OCI-LY7 (cell line): ENCODE measurements at regions not wholly inside any gene's neighbourhood (a gene's known extent, or its start where the extent isn't known, plus 50 kb on each side); places are given as distances from the start of the nearest gene placed in this dataset.

Experiments used
- BruUV-seq: library from RNA; stranded (reverse); fragments of 400-500 nt; replicated peaks from 2 replicates; lab custom pipeline; 2021; lab: Mats Ljungman, UMichigan
- CTCF ChIA-PET: fragments of 300-600 bp; sonication (Branson Sonifier 250); formaldehyde crosslinking; loops from one replicate; lab custom pipeline; 2022; ENCODE audit warnings: antibody characterized with exemption; ENCODE audit not compliant: unreplicated experiment; lab: Charles Lee
- POLR2A ChIA-PET: fragments of 300-600 bp; sonication (Branson Sonifier 250); formaldehyde crosslinking; loops from one replicate; lab custom pipeline; 2022; ENCODE audit warnings: antibody characterized with exemption; lab: Charles Lee
- DNase-seq: peaks from one replicate; pipeline ENCODE4 v3.0.0-alpha.2; 2015; ENCODE audit warnings: low spot score
- H2AFZ ChIP-seq: fragments of 200-600 bp; sonication (generic), shearing (Covaris generic); 2 replicates; pipeline ENCODE4 v1.6.1; 2014; ENCODE audit warnings: mild to moderate bottlenecking, antibody characterized with exemption, low read length, moderate library complexity
- H3K27ac ChIP-seq: fragments of 200-600 bp; sonication (generic); 2 replicates; pipeline ENCODE4 v1.5.1; 2014; ENCODE audit warnings: mixed run types, low read depth, mild to moderate bottlenecking, moderate library complexity, low read length, inconsistent platforms; ENCODE audit not compliant: poor library complexity, severe bottlenecking
- H3K36me3 ChIP-seq: fragments of 200-600 bp; sonication (generic); 2 replicates; pipeline ENCODE4 v1.6.1; 2014; ENCODE audit warnings: mild to moderate bottlenecking, antibody characterized with exemption, low read length, moderate library complexity, mixed read lengths; ENCODE audit not compliant: insufficient read depth
- H3K4me1 ChIP-seq: fragments of 200-600 bp; sonication (generic); 2 replicates; pipeline ENCODE4 v1.5.1; 2014; ENCODE audit warnings: mild to moderate bottlenecking, low read length; ENCODE audit not compliant: insufficient read depth, poor library complexity, severe bottlenecking
- H3K4me2 ChIP-seq: fragments of 200-600 bp; sonication (generic); 2 replicates; pipeline ENCODE4 v1.6.1; 2014; ENCODE audit warnings: mild to moderate bottlenecking, low read length
- H3K4me3 ChIP-seq: fragments of 200-600 bp; sonication (generic); 2 replicates; pipeline ENCODE4 v1.5.1; 2014; ENCODE audit warnings: mild to moderate bottlenecking, low read depth, low read length; ENCODE audit not compliant: poor library complexity, severe bottlenecking
- H3K79me2 ChIP-seq: fragments of 200-600 bp; sonication (generic); 2 replicates; pipeline ENCODE4 v1.6.1; 2016; ENCODE audit warnings: low read depth, mild to moderate bottlenecking, low read length, moderate library complexity, mixed read lengths; ENCODE audit not compliant: insufficient read depth
- H3K9me2 ChIP-seq: fragments of 200-600 bp; sonication (generic); 2 replicates; pipeline ENCODE4 v1.6.1; 2016; ENCODE audit warnings: mild to moderate bottlenecking, low read length, mixed read lengths; ENCODE audit not compliant: insufficient read depth
- H3K9me3 ChIP-seq: fragments of 200-600 bp; sonication (generic); 2 replicates; pipeline ENCODE4 v1.6.1; 2014; ENCODE audit warnings: mild to moderate bottlenecking, mixed run types, low read length, mixed read lengths
- H4K20me1 ChIP-seq: fragments of 200-600 bp; sonication (generic); 2 replicates; pipeline ENCODE4 v1.6.1; 2014; ENCODE audit warnings: mild to moderate bottlenecking, antibody characterized with exemption, low read length, moderate library complexity, mixed read lengths; ENCODE audit not compliant: insufficient read depth
- CTCF ChIP-seq: fragments of 200-600 bp; sonication (generic); conservative IDR thresholded peaks from 2 replicates; pipeline ENCODE4 v1.5.1; 2014; ENCODE audit warnings: mild to moderate bottlenecking, antibody characterized with exemption, low read length, moderate library complexity, mixed read lengths
- EZH2phosphoT487 ChIP-seq: fragments of 200-600 bp; sonication (generic); IDR thresholded peaks from 2 replicates; pipeline ENCODE4 v1.6.1; 2018; ENCODE audit warnings: low read depth, borderline replicate concordance, mild to moderate bottlenecking, mixed run types, antibody characterized with exemption, low read length, moderate library complexity, mixed read lengths
- intact Hi-C: fragments of 100-400 bp; cut with micrococcal nuclease; formaldehyde crosslinking; loops from one replicate; pipeline ENCODE4 v1.10.0; 2022; ENCODE audit not compliant: unreplicated experiment

- BruUV-seq = no TSS peak
- DNase-seq = no peak
- H4K20me1 ChIP-seq = no peaks in the 10 kb centered on the region
- H3K4me2 ChIP-seq = no peak overlapping the region
- no peaks in the 10 kb centered on the region for H3K9me2 ChIP-seq
- no peaks in the 10 kb centered on the region for H3K4me1 ChIP-seq
- H3K4me3 ChIP-seq = no peak overlapping the region
- no peak overlapping the region for H3K27ac ChIP-seq
- ChIA-PET POLR2A (interaction anchor here (0.6 kb wide), 1 partner anchor 824 kb away, joined by 4 read pairs; no protein-coding TSS in a partner anchor), CTCF (interaction anchor here (1.2 kb wide), 1 partner anchor 10 kb away, joined by 3 read pairs; no protein-coding TSS in a partner anchor)
- H3K36me3 ChIP-seq = no peaks in the 10 kb centered on the region
- H3K79me2 ChIP-seq = no peaks in the 10 kb centered on the region
- H2AFZ ChIP-seq = no peak overlapping the region
- TF ChIP-seq EZH2phosphoT487 = no peak
- intact Hi-C loops = no loop called here
- no peaks in the 10 kb centered on the region for H3K9me3 ChIP-seq
Measured at GRCh38 chr14:99093532-99094517, 178.2 kb downstream of the BCL11B start.

GRCh38 chr14:99094901-99095300 is 177.1 kb downstream of the BCL11B start:
- no peak overlapping the region for H2AFZ ChIP-seq
- no TSS peak for BruUV-seq
- no peaks in the 10 kb centered on the region for H3K79me2 ChIP-seq
- H3K9me3 ChIP-seq = no peaks in the 10 kb centered on the region
- TF ChIP-seq EZH2phosphoT487 = no peak
- no peak for TF ChIP-seq CTCF
- ChIA-PET POLR2A (interaction anchor here (0.7 kb wide), 1 partner anchor 76 kb away, joined by 3 read pairs; no protein-coding TSS in a partner anchor), CTCF (interaction anchor here (1.2 kb wide), 1 partner anchor 11 kb away, joined by 3 read pairs; no protein-coding TSS in a partner anchor)
- no peak overlapping the region for H3K4me2 ChIP-seq
- H3K27ac ChIP-seq = no peak overlapping the region
- intact Hi-C loops = no loop called here
- no peaks in the 10 kb centered on the region for H4K20me1 ChIP-seq
- H3K4me3 ChIP-seq = no peak overlapping the region
- no peak for DNase-seq
- H3K4me1 ChIP-seq = no peaks in the 10 kb centered on the region
- no peaks in the 10 kb centered on the region for H3K36me3 ChIP-seq
- H3K9me2 ChIP-seq = no peaks in the 10 kb centered on the region

GRCh38 chr14:99095369-99095768 is 176.6 kb downstream of the BCL11B start:
- no peaks in the 10 kb centered on the region for H3K79me2 ChIP-seq
- no TSS peak for BruUV-seq
- POLR2A ChIA-PET = interaction anchor here (0.7 kb wide), 1 partner anchor 76 kb away, joined by 3 read pairs; no protein-coding TSS in a partner anchor
- no peak for DNase-seq
- H3K4me3 ChIP-seq = no peak overlapping the region
- no peaks in the 10 kb centered on the region for H3K36me3 ChIP-seq
- CTCF ChIA-PET = no interaction called here
- H3K27ac ChIP-seq = no peak overlapping the region
- no peak for TF ChIP-seq EZH2phosphoT487
- H2AFZ ChIP-seq = no peak overlapping the region
- H3K4me2 ChIP-seq = no peak overlapping the region
- H3K9me3 ChIP-seq = no peaks in the 10 kb centered on the region
- H3K4me1 ChIP-seq = no peaks in the 10 kb centered on the region
- intact Hi-C loops = no loop called here
- H4K20me1 ChIP-seq = no peaks in the 10 kb centered on the region
- H3K9me2 ChIP-seq = no peaks in the 10 kb centered on the region
